IMR-90 (cell line): ENCODE measurements at regions not wholly inside any gene's neighbourhood (a gene's known extent, or its start where the extent isn't known, plus 50 kb on each side); places are given as distances from the start of the nearest gene placed in this dataset.

Experiments used
- ATAC-seq: fragments of 200-7000 bp; cut with Tn5 transposase; 2 replicates; pipeline ENCODE4 v1.9.1; 2020; ENCODE audit warnings: low read depth, mild to moderate bottlenecking, moderate library complexity
- BruUV-seq: library from RNA; stranded (reverse); fragments of 400-500 nt; replicated peaks from 2 replicates; lab custom pipeline; 2021; lab: Mats Ljungman, UMichigan
- CTCF ChIA-PET: fragments of 300-600 bp; formaldehyde crosslinking; extraction: SDS; loops from one replicate; lab custom pipeline; 2021; ENCODE audit warnings: antibody characterized with exemption; lab: Yijun Ruan, JAX
- POLR2A ChIA-PET: fragments of 300-600 bp; sonication (Branson Sonifier 250); formaldehyde crosslinking; loops from one replicate; lab custom pipeline; 2022; ENCODE audit warnings: antibody characterized with exemption; ENCODE audit not compliant: unreplicated experiment; lab: Charles Lee
- DNase-seq: peaks from one replicate; pipeline ENCODE4 v3.0.0; 2013
- H2AFZ ChIP-seq: replicated peaks from 2 replicates; pipeline ENCODE3; 2013; ENCODE audit warnings: low read length, mild to moderate bottlenecking; ENCODE audit not compliant: poor library complexity
- H2AK5ac ChIP-seq: 2 replicates; pipeline ENCODE4 v1.6.1; 2013; ENCODE audit warnings: low read depth, low read length, inconsistent platforms
- H2AK9ac ChIP-seq: replicated peaks from 2 replicates; pipeline ENCODE3; 2013; ENCODE audit warnings: mild to moderate bottlenecking, low read depth, low read length, moderate library complexity; ENCODE audit not compliant: poor library complexity
- H2BK120ac ChIP-seq: 2 replicates; pipeline ENCODE4 v1.6.1; 2013; ENCODE audit warnings: low read depth, low read length, inconsistent platforms
- H2BK15ac ChIP-seq: 3 replicates; pipeline ENCODE4 v1.6.1; 2013; ENCODE audit warnings: low read depth, low read length, inconsistent platforms
- H2BK20ac ChIP-seq: 2 replicates; pipeline ENCODE4 v1.6.1; 2013; ENCODE audit warnings: low read depth, mild to moderate bottlenecking, inconsistent platforms, low read length, moderate library complexity
- H2BK5ac ChIP-seq: 2 replicates; pipeline ENCODE4 v1.6.1; 2013; ENCODE audit warnings: mild to moderate bottlenecking, low read depth, low read length, inconsistent platforms; ENCODE audit not compliant: poor library complexity, severe bottlenecking
- H3K14ac ChIP-seq: replicated peaks from 2 replicates; pipeline ENCODE4 v1.6.1; 2013; ENCODE audit warnings: low read depth, low read length, inconsistent platforms
- H3K18ac ChIP-seq: 2 replicates; pipeline ENCODE4 v1.6.1; 2013; ENCODE audit warnings: low read depth, low read length, control low read depth
- H3K23ac ChIP-seq: 2 replicates; pipeline ENCODE4 v1.6.1; 2013; ENCODE audit warnings: low read depth, low read length, inconsistent platforms
- H3K27ac ChIP-seq: 2 replicates; pipeline ENCODE4 v1.5.1; 2013; ENCODE audit warnings: mild to moderate bottlenecking, control low read depth, low read length; ENCODE audit not compliant: insufficient read depth
- H3K27me3 ChIP-seq: 2 replicates; pipeline ENCODE4 v1.6.1; 2013; ENCODE audit warnings: low read length; ENCODE audit not compliant: control insufficient read depth, insufficient read depth
- H3K36me3 ChIP-seq: 2 replicates; pipeline ENCODE4 v1.6.1; 2013; ENCODE audit warnings: low read length, mixed read lengths; ENCODE audit not compliant: control insufficient read depth, insufficient read depth
- H3K4ac ChIP-seq: 2 replicates; pipeline ENCODE4 v1.6.1; 2013; ENCODE audit warnings: low read depth, low read length, inconsistent platforms
- H3K4me1 ChIP-seq: 2 replicates; pipeline ENCODE4 v1.6.1; 2013; ENCODE audit warnings: low read length, mixed read lengths; ENCODE audit not compliant: control insufficient read depth, insufficient read depth
- H3K4me2 ChIP-seq: 2 replicates; pipeline ENCODE4 v1.6.1; 2013; ENCODE audit warnings: low read depth, mild to moderate bottlenecking, control low read depth, low read length, moderate library complexity
- H3K4me3 ChIP-seq: 2 replicates; pipeline ENCODE4 v1.5.1; 2013; ENCODE audit warnings: low read depth, mild to moderate bottlenecking, control low read depth, low read length, moderate library complexity; ENCODE audit not compliant: insufficient read depth
- H3K56ac ChIP-seq: 2 replicates; pipeline ENCODE4 v1.6.1; 2013; ENCODE audit warnings: low read length, inconsistent platforms; ENCODE audit not compliant: insufficient read depth; ENCODE audit errors: extremely low read depth
- H3K79me1 ChIP-seq, 2 experiments: 2 replicates each; pipeline ENCODE4 v1.6.1; 2013; ENCODE audit warnings: low read length in 2 of 2, inconsistent platforms in 1 of 2, low read depth in 1 of 2
- H3K9ac ChIP-seq: 2 replicates; pipeline ENCODE4 v1.6.1; 2013; ENCODE audit warnings: low read depth, low read length, control low read depth
- H3K9me1 ChIP-seq: 2 replicates; pipeline ENCODE4 v1.6.1; 2013; ENCODE audit warnings: low read length, inconsistent platforms; ENCODE audit not compliant: insufficient read depth
- H3K9me3 ChIP-seq: 2 replicates; pipeline ENCODE4 v1.6.1; 2013; ENCODE audit warnings: low read length; ENCODE audit not compliant: control insufficient read depth, insufficient read depth
- H4K20me1 ChIP-seq: 2 replicates; pipeline ENCODE4 v1.6.1; 2013; ENCODE audit warnings: low read length, inconsistent platforms; ENCODE audit not compliant: insufficient read depth
- H4K5ac ChIP-seq: 2 replicates; pipeline ENCODE4 v1.6.1; 2013; ENCODE audit warnings: mild to moderate bottlenecking, low read depth, low read length, control low read depth
- H4K8ac ChIP-seq, 2 experiments: 2 replicates each; pipeline ENCODE4 v1.6.1; 2013; ENCODE audit warnings: low read depth in 2 of 2, low read length in 2 of 2, control low read depth in 1 of 2, inconsistent platforms in 1 of 2
- H4K91ac ChIP-seq: 2 replicates; pipeline ENCODE4 v1.6.1; 2013; ENCODE audit warnings: low read depth, low read length, inconsistent platforms; ENCODE audit not compliant: insufficient read depth
- BHLHE40 ChIP-seq: fragments of 150-350 bp; IDR thresholded peaks from 2 replicates; pipeline ENCODE4 v1.6.1; 2016; ENCODE audit warnings: mild to moderate bottlenecking, low read depth, low read length
- CHD1 ChIP-seq: IDR thresholded peaks from 2 replicates; pipeline ENCODE4 v1.6.1; 2012; ENCODE audit warnings: low read depth, low read length, improper control_type of control experiment
- CTCF ChIP-seq: conservative IDR thresholded peaks from 2 replicates; pipeline ENCODE4 v1.5.1; 2012; ENCODE audit warnings: mild to moderate bottlenecking, low read depth, low read length, improper control_type of control experiment
- ELK1 ChIP-seq: fragments of 150-350 bp; IDR thresholded peaks from 2 replicates; pipeline ENCODE4 v1.6.1; 2016; ENCODE audit warnings: low read depth, mild to moderate bottlenecking, low read length, moderate library complexity, borderline replicate concordance
- MXI1 ChIP-seq: IDR thresholded peaks from 2 replicates; pipeline ENCODE4 v1.6.1; 2012; ENCODE audit warnings: low read depth, mild to moderate bottlenecking, low read length, moderate library complexity, borderline replicate concordance
- NFE2L2 ChIP-seq: fragments of 150-350 bp; IDR thresholded peaks from 2 replicates; pipeline ENCODE4 v1.6.1; 2016; ENCODE audit warnings: low read depth, mild to moderate bottlenecking, low read length
- POLR2A ChIP-seq: IDR thresholded peaks from 2 replicates; pipeline ENCODE4 v1.6.1; 2012; ENCODE audit warnings: mild to moderate bottlenecking, low read depth, low read length
- RCOR1 ChIP-seq: IDR thresholded peaks from 2 replicates; pipeline ENCODE4 v1.6.1; 2012; ENCODE audit warnings: mild to moderate bottlenecking, low read length, improper control_type of control experiment; ENCODE audit not compliant: insufficient replicate concordance
- dilution Hi-C: fragments of 300-500 bp; cut with HindIII; formaldehyde crosslinking; loops from one replicate; pipeline ENCODE4 v1.14.3; 2018; ENCODE audit warnings: low sequenced_read_pairs; ENCODE audit not compliant: unreplicated experiment
- in situ Hi-C: fragments of 300-500 bp; cut with MboI; formaldehyde crosslinking; loops from 3 replicates; pipeline ENCODE4 v1.14.3; 2019; ENCODE audit warnings: low sequenced_read_pairs, inconsistent platforms, mixed read lengths
- intact Hi-C: fragments of 100-400 bp; cut with micrococcal nuclease; formaldehyde crosslinking; loops from 2 replicates; pipeline ENCODE4 v1.10.0; 2022
- TF ChIP-seq, protein P1 (sequence below): fragments of 150-350 bp; IDR thresholded peaks from 2 replicates; pipeline ENCODE4 v1.6.1; 2017; ENCODE audit warnings: mild to moderate bottlenecking, antibody characterized with exemption, low read length, low read depth

- dilution Hi-C loops = no loop called here
- intact Hi-C loops = no loop called here
- ChIA-PET POLR2A (interaction anchor here (0.8 kb wide), 1 partner anchor 26 kb away, joined by 3 read pairs; no protein-coding TSS in a partner anchor), CTCF (no interaction called here)
- Histone ChIP-seq H3K4me3 (no peak overlapping the region), H3K36me3 (no peaks in the 10 kb centered on the region), H3K9me3 (no peaks in the 10 kb centered on the region; the same call in 1 of the 2 replicates), H3K27me3 (no peaks in the 10 kb centered on the region), H4K20me1 (peaks cover 4% of the 10 kb centered on the region; the same call in 1 of the 2 replicates), H4K5ac (no peak overlapping the region), H3K23ac (no peak overlapping the region), H3K4me1 (peaks cover 5% of the 10 kb centered on the region; the same call in 1 of the 2 replicates), H3K4ac (no peak overlapping the region), H2BK5ac (no peak overlapping the region), H3K56ac (no peak overlapping the region), H3K27ac (no peak overlapping the region), H3K79me1 (peaks cover 23 to 26% of the 10 kb centered on the region in 2 experiments; a peak in 3 of 4 replicates), H3K9ac (no peak overlapping the region), H2AK9ac (no peak overlapping the region), H2BK15ac (no peak overlapping the region), H3K9me1 (peaks cover 3% of the 10 kb centered on the region; the same call in 1 of the 2 replicates), H2AFZ (no peak overlapping the region), H2BK120ac (no peak overlapping the region), H4K91ac (no peak overlapping the region), H3K4me2 (no peak overlapping the region), H3K14ac (no peak overlapping the region), H2AK5ac (no peak overlapping the region), H4K8ac (no peak overlapping the region), H2BK20ac (no peak overlapping the region), H3K18ac (no peak overlapping the region)
- in situ Hi-C loops = no loop called here
- ATAC-seq = no peak
- no TSS peak for BruUV-seq
- TF ChIP-seq NFE2L2 = no peak
- no peak for TF ChIP-seq CTCF
- TF ChIP-seq, protein P1, sequence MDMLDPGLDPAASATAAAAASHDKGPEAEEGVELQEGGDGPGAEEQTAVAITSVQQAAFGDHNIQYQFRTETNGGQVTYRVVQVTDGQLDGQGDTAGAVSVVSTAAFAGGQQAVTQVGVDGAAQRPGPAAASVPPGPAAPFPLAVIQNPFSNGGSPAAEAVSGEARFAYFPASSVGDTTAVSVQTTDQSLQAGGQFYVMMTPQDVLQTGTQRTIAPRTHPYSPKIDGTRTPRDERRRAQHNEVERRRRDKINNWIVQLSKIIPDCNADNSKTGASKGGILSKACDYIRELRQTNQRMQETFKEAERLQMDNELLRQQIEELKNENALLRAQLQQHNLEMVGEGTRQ = no peak
- no peak for TF ChIP-seq POLR2A
- no peak for TF ChIP-seq MXI1
- no peak for TF ChIP-seq BHLHE40
- no peak for TF ChIP-seq CHD1
- no peak for TF ChIP-seq RCOR1
- TF ChIP-seq ELK1 = no peak
- DNase-seq = no peak
These were observed 366.0 kb downstream of the SOX9 start for GRCh38 chr17:72486806-72487205.
